SK-N-SH (cell line): ENCODE measurements at regions not wholly inside any gene's neighbourhood (a gene's known extent, or its start where the extent isn't known, plus 50 kb on each side); places are given as distances from the start of the nearest gene placed in this dataset.

Experiments
- CTCF ChIA-PET: fragments of 300-600, 350-600 bp; formaldehyde crosslinking; extraction: SDS; loops from one replicate; lab custom pipeline; 2021; lab: Yijun Ruan, JAX
- POLR2A ChIA-PET: fragments of 350-600 bp; sonication (Branson Sonifier 250); formaldehyde crosslinking; extraction: SDS; loops from one replicate; lab custom pipeline; 2020; ENCODE audit warnings: antibody characterized with exemption, inconsistent platforms; lab: Yijun Ruan, JAX
- DNase-seq: peaks from one replicate; pipeline ENCODE4 v3.0.0; 2012
- H2AFZ ChIP-seq: fragments of 200-600 bp; sonication (generic); 2 replicates; pipeline ENCODE4 v1.8.1; 2016; ENCODE audit warnings: antibody characterized with exemption, mild to moderate bottlenecking, low read depth
- H3F3A ChIP-seq: fragments of 200-600 bp; sonication (generic); replicated peaks from 2 replicates; pipeline ENCODE3; 2016; ENCODE audit warnings: antibody characterized with exemption, mild to moderate bottlenecking; ENCODE audit not compliant: insufficient read depth
- H3K27ac ChIP-seq, 2 experiments: fragments of 200-500 bp in 1 of 2; fragments of 200-600 bp in 1 of 2; sonication (Bioruptor generic) in 1 of 2; sonication (generic), shearing (Covaris generic) in 1 of 2; 2 replicates each; pipeline versions ENCODE4 v1.5.1 to v1.6.1; 2014 to 2016; ENCODE audit warnings: low read depth in 2 of 2, inconsistent platforms in 1 of 2, low read length in 1 of 2, mild to moderate bottlenecking in 1 of 2, mixed read lengths in 1 of 2
- H3K27me3 ChIP-seq: fragments of 200-600 bp; sonication (generic), shearing (Covaris generic); 2 replicates; pipeline ENCODE4 v1.6.1; 2016; ENCODE audit warnings: mixed run types; ENCODE audit not compliant: insufficient read depth
- H3K36me3 ChIP-seq, 2 experiments: fragments of 200-500 bp in 1 of 2; fragments of 200-600 bp in 1 of 2; sonication (Bioruptor generic) in 1 of 2; sonication (generic) in 1 of 2; replicated peaks in 1 of 2; 2 replicates each; pipeline versions ENCODE3 to v1.5.1; 2014 to 2016; ENCODE audit warnings: low read length in 1 of 2, mild to moderate bottlenecking in 1 of 2; ENCODE audit not compliant: insufficient read depth in 2 of 2, control insufficient read depth in 1 of 2
- H3K4me1 ChIP-seq, 2 experiments: fragments of 200-500 bp in 1 of 2; fragments of 200-600 bp in 1 of 2; sonication (Bioruptor generic) in 1 of 2; sonication (generic), shearing (Covaris generic) in 1 of 2; 2 replicates each; pipeline versions ENCODE4 v1.5.1 to v1.6.1; 2014 to 2016; ENCODE audit warnings: low read depth in 1 of 2, low read length in 1 of 2, mixed run types in 1 of 2; ENCODE audit not compliant: insufficient read depth in 2 of 2, control insufficient read depth in 1 of 2
- H3K4me2 ChIP-seq: fragments of 200-600 bp; sonication (generic), shearing (Covaris generic); 2 replicates; pipeline ENCODE4 v1.6.1; 2017; ENCODE audit warnings: mixed run types
- H3K4me3 ChIP-seq, 2 experiments: fragments of 200-500 bp in 1 of 2; fragments of 200-600 bp in 1 of 2; sonication (Bioruptor generic) in 1 of 2; sonication (generic), shearing (Covaris generic) in 1 of 2; 2 replicates each; pipeline versions ENCODE4 v1.5.1 to v1.8.1; 2014 to 2016; ENCODE audit warnings: low read depth in 2 of 2, inconsistent platforms in 1 of 2, low read length in 1 of 2, mild to moderate bottlenecking in 1 of 2, mixed read lengths in 1 of 2, moderate library complexity in 1 of 2
- H3K79me2 ChIP-seq: fragments of 200-600 bp; sonication (generic); 2 replicates; pipeline ENCODE4 v1.8.1; 2017; ENCODE audit warnings: mild to moderate bottlenecking; ENCODE audit not compliant: insufficient read depth
- H3K9ac ChIP-seq: fragments of 200-600 bp; sonication (generic); 2 replicates; pipeline ENCODE4 v1.6.1; 2017; ENCODE audit warnings: mixed run types
- H3K9me2 ChIP-seq: fragments of 200-600 bp; sonication (generic); 2 replicates; pipeline ENCODE4 v1.6.1; 2017; ENCODE audit warnings: mixed run types
- H3K9me3 ChIP-seq: fragments of 200-600 bp; sonication (generic); 2 replicates; pipeline ENCODE4 v1.6.1; 2017; ENCODE audit warnings: mixed run types, mild to moderate bottlenecking, moderate library complexity
- H4K20me1 ChIP-seq: fragments of 200-600 bp; sonication (generic); 2 replicates; pipeline ENCODE4 v1.6.1; 2017; ENCODE audit warnings: mild to moderate bottlenecking, mixed run types; ENCODE audit not compliant: insufficient read depth
- CHD2 ChIP-seq: fragments of 150-350 bp; IDR thresholded peaks from 2 replicates; pipeline ENCODE4 v1.6.1; 2018; ENCODE audit warnings: low read length; ENCODE audit not compliant: partially characterized antibody
- EP300 ChIP-seq, 2 experiments: IDR thresholded peaks; 2 replicates each; pipeline versions ENCODE4 v1.4.0 to v1.6.1; 2012; ENCODE audit warnings: borderline replicate concordance in 1 of 2, low read depth in 1 of 2, low read length in 1 of 2
- EZH2phosphoT487 ChIP-seq: fragments of 200-600 bp; sonication (generic); IDR thresholded peaks from 2 replicates; pipeline ENCODE4 v1.6.1; 2017; ENCODE audit warnings: low read depth, mixed run types, mild to moderate bottlenecking, antibody characterized with exemption, moderate library complexity, borderline replicate concordance
- FOXM1 ChIP-seq: IDR thresholded peaks from 2 replicates; pipeline ENCODE4 v1.4.0; 2012; ENCODE audit warnings: low read depth, mild to moderate bottlenecking
- MEF2A ChIP-seq: IDR thresholded peaks from 2 replicates; pipeline ENCODE4 v1.4.0; 2012; ENCODE audit warnings: low read depth, borderline replicate concordance
- NFIC ChIP-seq: IDR thresholded peaks from 2 replicates; pipeline ENCODE4 v1.4.0; 2012; ENCODE audit warnings: borderline replicate concordance
- NRF1 ChIP-seq: IDR thresholded peaks from 2 replicates; pipeline ENCODE4 v1.6.1; 2012; ENCODE audit warnings: low read depth, mild to moderate bottlenecking, low read length
- PBX3 ChIP-seq: IDR thresholded peaks from 2 replicates; pipeline ENCODE4; 2012
- POLR2AphosphoS5 ChIP-seq: IDR thresholded peaks from 2 replicates; pipeline ENCODE4 v1.6.1; 2012; ENCODE audit warnings: low read depth, low read length
- RCOR1 ChIP-seq: fragments of 150-350 bp; IDR thresholded peaks from 2 replicates; pipeline ENCODE4 v1.6.1; 2017; ENCODE audit warnings: antibody characterized with exemption, low read length
- RXRA ChIP-seq: IDR thresholded peaks from 2 replicates; pipeline ENCODE4 v1.4.0; 2012; ENCODE audit warnings: low read depth, mild to moderate bottlenecking, borderline replicate concordance
- SIN3A ChIP-seq: IDR thresholded peaks from 2 replicates; pipeline ENCODE4 v1.6.1; 2012; ENCODE audit warnings: low read depth, mild to moderate bottlenecking, low read length, moderate library complexity, borderline replicate concordance
- SMC3 ChIP-seq: IDR thresholded peaks from 2 replicates; pipeline ENCODE4 v1.6.1; 2012; ENCODE audit warnings: low read depth, low read length, improper control_type of control experiment
- TEAD4 ChIP-seq: IDR thresholded peaks from 2 replicates; pipeline ENCODE4 v1.4.0; 2012; ENCODE audit warnings: mild to moderate bottlenecking, borderline replicate concordance; ENCODE audit not compliant: insufficient read depth
- YY1 ChIP-seq: IDR thresholded peaks from 2 replicates; pipeline ENCODE4 v1.4.0; 2012; ENCODE audit warnings: low read depth, mild to moderate bottlenecking
- WGBS: methylation state at CpG from one replicate; pipeline ENCODE4 v1.1.6; 2017; ENCODE audit warnings: low lambda C conversion rate; 5-methylcytosine and 5-hydroxymethylcytosine counted together
- TF ChIP-seq, protein P1 (sequence below): fragments of 150-350 bp; IDR thresholded peaks from 2 replicates; pipeline ENCODE4 v1.6.1; 2017; ENCODE audit warnings: antibody characterized with exemption, low read length, low read depth, borderline replicate concordance
- TF ChIP-seq, protein P2 (sequence below): IDR thresholded peaks from 2 replicates; pipeline ENCODE4 v1.4.0; 2012; ENCODE audit warnings: low read depth
- TF ChIP-seq, protein P3 (sequence below): IDR thresholded peaks from 2 replicates; pipeline ENCODE4 v1.4.0; 2012; ENCODE audit warnings: low read depth, borderline replicate concordance
- TF ChIP-seq, protein P4 (sequence below): IDR thresholded peaks from 2 replicates; pipeline ENCODE4 v1.4.0; 2012; ENCODE audit warnings: low read depth, borderline replicate concordance

DNA sequence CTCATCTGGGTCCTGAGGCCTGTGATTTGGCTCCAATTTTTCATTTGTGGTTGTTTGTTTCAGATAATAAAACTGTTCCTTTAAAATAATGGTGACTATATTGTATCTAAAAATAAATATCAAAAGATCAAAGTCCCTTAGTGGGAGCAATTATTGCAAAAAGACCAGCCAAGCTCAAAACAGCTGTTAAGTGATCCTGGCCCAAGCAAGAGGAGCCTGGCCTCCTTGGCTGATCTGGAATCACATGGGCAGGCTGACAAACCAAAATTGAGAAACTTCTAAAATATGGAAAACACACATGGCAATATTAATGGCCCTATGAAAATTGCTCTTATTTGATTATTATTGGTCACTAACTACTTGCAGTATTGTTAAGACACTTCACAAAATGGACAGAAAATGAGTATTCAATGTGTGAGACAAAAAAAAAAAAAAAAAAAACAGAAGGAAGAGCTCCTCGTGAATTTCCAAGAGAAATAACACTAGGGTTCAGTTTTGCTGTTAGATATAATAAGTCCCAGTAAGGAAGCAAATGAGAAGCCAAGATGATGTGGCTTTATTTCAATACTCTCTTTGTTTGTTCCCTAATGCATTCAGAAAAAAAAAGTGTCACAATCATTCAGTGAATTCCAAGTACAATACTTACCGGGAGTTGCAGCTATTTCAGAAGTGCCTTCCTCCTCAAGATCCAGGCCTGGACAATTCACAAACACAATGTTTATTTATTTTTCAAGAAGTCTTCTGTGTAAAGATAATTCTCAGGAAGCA lies 105.1 kb downstream of the SEC16B start:
- Histone ChIP-seq H2AFZ (no peak overlapping the region), H3F3A (no peaks in the 10 kb centered on the region), H3K4me3 (no peak overlapping the region), H3K36me3 (no peaks in the 10 kb centered on the region), H3K4me1 (no peaks in the 10 kb centered on the region), H3K4me2 (no peak overlapping the region), H3K9ac (no peak overlapping the region), H4K20me1 (no peaks in the 10 kb centered on the region), H3K79me2 (no peaks in the 10 kb centered on the region), H3K9me2 (no peaks in the 10 kb centered on the region), H3K27me3 (no peaks in the 10 kb centered on the region), H3K27ac (no peak overlapping the region), H3K9me3 (no peaks in the 10 kb centered on the region)
- TF ChIP-seq FOXM1: no peak
- TF ChIP-seq RXRA: no peak
- TF ChIP-seq, protein P1, sequence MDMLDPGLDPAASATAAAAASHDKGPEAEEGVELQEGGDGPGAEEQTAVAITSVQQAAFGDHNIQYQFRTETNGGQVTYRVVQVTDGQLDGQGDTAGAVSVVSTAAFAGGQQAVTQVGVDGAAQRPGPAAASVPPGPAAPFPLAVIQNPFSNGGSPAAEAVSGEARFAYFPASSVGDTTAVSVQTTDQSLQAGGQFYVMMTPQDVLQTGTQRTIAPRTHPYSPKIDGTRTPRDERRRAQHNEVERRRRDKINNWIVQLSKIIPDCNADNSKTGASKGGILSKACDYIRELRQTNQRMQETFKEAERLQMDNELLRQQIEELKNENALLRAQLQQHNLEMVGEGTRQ: no peak
- no peak for TF ChIP-seq NRF1
- TF ChIP-seq SMC3: no peak
- TF ChIP-seq RCOR1: no peak
- TF ChIP-seq SIN3A: no peak
- no peak for TF ChIP-seq EP300 (IDR thresholded peaks at IDR 0.05; ENCODE audit: borderline replicate concordance in 1 of 2, low read depth in 1 of 2, low read length in 1 of 2)
- TF ChIP-seq EZH2phosphoT487: no peak
- TF ChIP-seq NFIC: no peak
- TF ChIP-seq, protein P2, sequence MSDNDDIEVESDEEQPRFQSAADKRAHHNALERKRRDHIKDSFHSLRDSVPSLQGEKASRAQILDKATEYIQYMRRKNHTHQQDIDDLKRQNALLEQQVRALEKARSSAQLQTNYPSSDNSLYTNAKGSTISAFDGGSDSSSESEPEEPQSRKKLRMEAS: no peak
- no peak for TF ChIP-seq YY1
- no peak for TF ChIP-seq TEAD4
- no peak for TF ChIP-seq MEF2A
- TF ChIP-seq, protein P3, sequence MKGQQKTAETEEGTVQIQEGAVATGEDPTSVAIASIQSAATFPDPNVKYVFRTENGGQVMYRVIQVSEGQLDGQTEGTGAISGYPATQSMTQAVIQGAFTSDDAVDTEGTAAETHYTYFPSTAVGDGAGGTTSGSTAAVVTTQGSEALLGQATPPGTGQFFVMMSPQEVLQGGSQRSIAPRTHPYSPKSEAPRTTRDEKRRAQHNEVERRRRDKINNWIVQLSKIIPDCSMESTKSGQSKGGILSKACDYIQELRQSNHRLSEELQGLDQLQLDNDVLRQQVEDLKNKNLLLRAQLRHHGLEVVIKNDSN: no peak
- TF ChIP-seq, protein P4, sequence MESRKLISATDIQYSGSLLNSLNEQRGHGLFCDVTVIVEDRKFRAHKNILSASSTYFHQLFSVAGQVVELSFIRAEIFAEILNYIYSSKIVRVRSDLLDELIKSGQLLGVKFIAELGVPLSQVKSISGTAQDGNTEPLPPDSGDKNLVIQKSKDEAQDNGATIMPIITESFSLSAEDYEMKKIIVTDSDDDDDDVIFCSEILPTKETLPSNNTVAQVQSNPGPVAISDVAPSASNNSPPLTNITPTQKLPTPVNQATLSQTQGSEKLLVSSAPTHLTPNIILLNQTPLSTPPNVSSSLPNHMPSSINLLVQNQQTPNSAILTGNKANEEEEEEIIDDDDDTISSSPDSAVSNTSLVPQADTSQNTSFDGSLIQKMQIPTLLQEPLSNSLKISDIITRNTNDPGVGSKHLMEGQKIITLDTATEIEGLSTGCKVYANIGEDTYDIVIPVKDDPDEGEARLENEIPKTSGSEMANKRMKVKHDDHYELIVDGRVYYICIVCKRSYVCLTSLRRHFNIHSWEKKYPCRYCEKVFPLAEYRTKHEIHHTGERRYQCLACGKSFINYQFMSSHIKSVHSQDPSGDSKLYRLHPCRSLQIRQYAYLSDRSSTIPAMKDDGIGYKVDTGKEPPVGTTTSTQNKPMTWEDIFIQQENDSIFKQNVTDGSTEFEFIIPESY: no peak
- no peak for TF ChIP-seq POLR2AphosphoS5
- no peak for TF ChIP-seq PBX3
- no peak for TF ChIP-seq CHD2
- WGBS: 39% methylated on average over 2 of the region's 2 CpGs
- no peak for DNase-seq
- CTCF ChIA-PET: interaction anchor here (0.6 kb wide), 1 partner anchor 570 kb away, joined by 3 read pairs; no protein-coding TSS in a partner anchor
- POLR2A ChIA-PET: no interaction called here
